ENCODE measurements at regions not wholly inside any gene's neighbourhood (a gene's known extent, or its start where the extent isn't known, plus 50 kb on each side); places are given as distances from the start of the nearest gene placed in this dataset.

- H3K27me3 ChIP-seq (ENCODE audit: low read depth, low read length), result no peaks in the 10 kb centered on the region
- no peaks in the 10 kb centered on the region for H3K36me3 ChIP-seq (replicated peaks; ENCODE audit: low read depth, low read length)
- TF ChIP-seq EZH2phosphoT487 (IDR thresholded peaks at IDR 0.05; ENCODE audit: low read depth), result no peak
- TF ChIP-seq CTCF (IDR thresholded peaks at IDR 0.05; ENCODE audit: low read depth, low read length), result no peak
- H3K4me2 ChIP-seq (ENCODE audit: low read length), result no peak overlapping the region
- H3K9ac ChIP-seq (ENCODE audit: low read length), result no peak overlapping the region
- peaks cover 13% of the 10 kb centered on the region for H3K4me1 ChIP-seq (ENCODE audit: low read length)
- no peak overlapping the region for H2AFZ ChIP-seq (ENCODE audit: low read depth, low read length)
- no peak overlapping the region for H3K4me3 ChIP-seq (ENCODE audit: low read length)
- H3K9me3 ChIP-seq (ENCODE audit: insufficient read depth, low read length), result no peaks in the 10 kb centered on the region
- H3K79me2 ChIP-seq (ENCODE audit: low read length), result no peaks in the 10 kb centered on the region
- H3K27ac ChIP-seq (ENCODE audit: low read length), result no peak overlapping the region
- no peaks in the 10 kb centered on the region for H4K20me1 ChIP-seq (ENCODE audit: insufficient read depth, low read length)
Measured at GRCh38 chr14:66140963-66141362, 345.2 kb upstream of the CCDC196 start.

- Histone ChIP-seq H4K20me1 (ENCODE audit: insufficient read depth, low read length) (no peaks in the 10 kb centered on the region), H3K4me1 (ENCODE audit: low read length) (peaks cover 13% of the 10 kb centered on the region), H3K9ac (ENCODE audit: low read length) (no peak overlapping the region), H3K27me3 (ENCODE audit: low read depth, low read length) (no peaks in the 10 kb centered on the region), H3K79me2 (ENCODE audit: low read length) (no peaks in the 10 kb centered on the region), H3K27ac (ENCODE audit: low read length) (no peak overlapping the region), H3K36me3 (replicated peaks; ENCODE audit: low read depth, low read length) (no peaks in the 10 kb centered on the region), H2AFZ (ENCODE audit: low read depth, low read length) (no peak overlapping the region), H3K9me3 (ENCODE audit: insufficient read depth, low read length) (no peaks in the 10 kb centered on the region), H3K4me3 (ENCODE audit: low read length) (no peak overlapping the region), H3K4me2 (ENCODE audit: low read length) (no peak overlapping the region)
- TF ChIP-seq EZH2phosphoT487 (IDR thresholded peaks at IDR 0.05; ENCODE audit: low read depth) (no peak), CTCF (IDR thresholded peaks at IDR 0.05; ENCODE audit: low read depth, low read length) (no peak)
Measured at GRCh38 chr14:66141733-66142132, 344.4 kb upstream of the CCDC196 start.

GRCh38 chr14:66143387-66144112 is 342.6 kb upstream of the CCDC196 start:
- Histone ChIP-seq H3K36me3 (replicated peaks; ENCODE audit: low read depth, low read length) (no peaks in the 10 kb centered on the region), H4K20me1 (ENCODE audit: insufficient read depth, low read length) (no peaks in the 10 kb centered on the region), H3K79me2 (ENCODE audit: low read length) (no peaks in the 10 kb centered on the region), H3K9me3 (ENCODE audit: insufficient read depth, low read length) (no peaks in the 10 kb centered on the region), H3K27ac (ENCODE audit: low read length) (no peak overlapping the region), H2AFZ (ENCODE audit: low read depth, low read length) (no peak overlapping the region), H3K4me1 (ENCODE audit: low read length) (peaks cover 13% of the 10 kb centered on the region), H3K4me2 (ENCODE audit: low read length) (no peak overlapping the region), H3K27me3 (ENCODE audit: low read depth, low read length) (peaks cover 3% of the 10 kb centered on the region), H3K9ac (ENCODE audit: low read length) (no peak overlapping the region), H3K4me3 (ENCODE audit: low read length) (no peak overlapping the region)
- TF ChIP-seq EZH2phosphoT487 (IDR thresholded peaks at IDR 0.05; ENCODE audit: low read depth), result no peak
- no peak for TF ChIP-seq CTCF (IDR thresholded peaks at IDR 0.05; ENCODE audit: low read depth, low read length)

GRCh38 chr14:66152302-66152701 is 333.9 kb upstream of the CCDC196 start:
- H3K4me2 ChIP-seq (ENCODE audit: low read length), result no peak overlapping the region
- H3K27ac ChIP-seq (ENCODE audit: low read length), result no peak overlapping the region
- no peak overlapping the region for H3K9ac ChIP-seq (ENCODE audit: low read length)
- no peaks in the 10 kb centered on the region for H3K9me3 ChIP-seq (ENCODE audit: insufficient read depth, low read length)
- H3K4me3 ChIP-seq (ENCODE audit: low read length), result no peak overlapping the region
- H4K20me1 ChIP-seq (ENCODE audit: insufficient read depth, low read length), result no peaks in the 10 kb centered on the region
- TF ChIP-seq EZH2phosphoT487 (IDR thresholded peaks at IDR 0.05; ENCODE audit: low read depth) (no peak), CTCF (IDR thresholded peaks at IDR 0.05; ENCODE audit: low read depth, low read length) (no peak)
- no peaks in the 10 kb centered on the region for H3K79me2 ChIP-seq (ENCODE audit: low read length)
- no peaks in the 10 kb centered on the region for H3K36me3 ChIP-seq (replicated peaks; ENCODE audit: low read depth, low read length)
- H3K4me1 ChIP-seq (ENCODE audit: low read length), result no peaks in the 10 kb centered on the region
- no peaks in the 10 kb centered on the region for H3K27me3 ChIP-seq (ENCODE audit: low read depth, low read length)
- H2AFZ ChIP-seq (ENCODE audit: low read depth, low read length), result no peak overlapping the region
